Body of pancreas (tissue), 4 donors: ENCODE measurements at regions not wholly inside any gene's neighbourhood (a gene's known extent, or its start where the extent isn't known, plus 50 kb on each side); places are given as distances from the start of the nearest gene placed in this dataset.

Source experiments
- CTCF ChIP-seq, 7 experiments: fragments of 450-650 bp in 4 of 7; fragments of 200-600 bp in 3 of 7; sonication (generic) in 3 of 7; IDR thresholded peaks; one replicate each; pipeline ENCODE4 v1.5.1; 2016 to 2019; ENCODE audit warnings: antibody characterized with exemption in 7 of 7
- POLR2A ChIP-seq, 3 donors: fragments of 450-650 bp; IDR thresholded peaks; one replicate each; pipeline ENCODE4 v1.6.1; 2016; ENCODE audit warnings: antibody characterized with exemption in 3 of 3, mild to moderate bottlenecking in 2 of 3

- no peak for TF ChIP-seq CTCF (IDR thresholded peaks at IDR 0.05)
- peak in 1 of 3 donors; percentile 17 for TF ChIP-seq POLR2A (IDR thresholded peaks at IDR 0.05)
Measured at GRCh38 chr12:93019975-93020630, 91.0 kb upstream of the EEA1 start.
